Neural progenitor cell (in vitro differentiated cells): ENCODE measurements at regions not wholly inside any gene's neighbourhood (a gene's known extent, or its start where the extent isn't known, plus 50 kb on each side); places are given as distances from the start of the nearest gene placed in this dataset.

Experiments
- DNase-seq: peaks from one replicate; pipeline ENCODE4 v3.0.0-alpha.2; 2016; ENCODE audit warnings: low spot score
- H2AFZ ChIP-seq: fragments of 200-600 bp; sonication (generic); replicated peaks from 2 replicates; pipeline ENCODE4 v1.6.1; 2016; ENCODE audit warnings: antibody characterized with exemption
- H3F3A ChIP-seq: fragments of 200-600 bp; sonication (generic); 2 replicates; pipeline ENCODE4 v1.6.1; 2016; ENCODE audit warnings: antibody characterized with exemption, low read depth
- H3K27ac ChIP-seq: fragments of 200-600 bp; sonication (generic); 2 replicates; pipeline ENCODE4 v1.5.1; 2016; ENCODE audit warnings: mild to moderate bottlenecking
- H3K27me3 ChIP-seq: fragments of 200-600 bp; sonication (generic); 2 replicates; pipeline ENCODE4 v1.6.1; 2016; ENCODE audit warnings: mild to moderate bottlenecking, moderate library complexity
- H3K36me3 ChIP-seq: fragments of 200-600 bp; sonication (generic); 2 replicates; pipeline ENCODE4 v1.5.1; 2016
- H3K4me1 ChIP-seq: fragments of 200-600 bp; sonication (generic); 2 replicates; pipeline ENCODE4 v1.6.1; 2016; ENCODE audit warnings: mixed run types
- H3K4me2 ChIP-seq: fragments of 200-600 bp; sonication (generic); 2 replicates; pipeline ENCODE4 v1.6.1; 2016
- H3K4me3 ChIP-seq: fragments of 200-600 bp; sonication (generic); 2 replicates; pipeline ENCODE4 v1.5.1; 2016
- H3K79me2 ChIP-seq: fragments of 200-600 bp; sonication (generic); 2 replicates; pipeline ENCODE4 v1.6.1; 2016; ENCODE audit warnings: low read depth
- H3K9ac ChIP-seq: fragments of 200-600 bp; sonication (generic); 2 replicates; pipeline ENCODE4 v1.6.1; 2016
- H3K9me3 ChIP-seq: fragments of 200-600 bp; sonication (generic); 2 replicates; pipeline ENCODE4 v1.5.1; 2016; ENCODE audit warnings: low read depth
- H4K20me1 ChIP-seq: fragments of 200-600 bp; sonication (generic); 2 replicates; pipeline ENCODE4 v1.6.1; 2016; ENCODE audit warnings: low read depth
- H3K27ac Mint-ChIP-seq: 3 replicates; pipeline ENCODE4 v1.8.0; 2021; ENCODE audit warnings: mixed read lengths
- H3K27me3 Mint-ChIP-seq: 2 replicates; pipeline ENCODE4 v1.8.0; 2022; ENCODE audit warnings: low read depth, mild to moderate bottlenecking, inconsistent platforms, moderate library complexity, mixed read lengths; ENCODE audit not compliant: insufficient read depth
- H3K36me3 Mint-ChIP-seq: 3 replicates; pipeline ENCODE4 v1.8.0; 2021; ENCODE audit warnings: mixed read lengths
- H3K4me1 Mint-ChIP-seq: 3 replicates; pipeline ENCODE4 v1.8.0; 2021; ENCODE audit warnings: mixed read lengths
- H3K4me3 Mint-ChIP-seq: 3 replicates; pipeline ENCODE4 v1.8.0; 2021; ENCODE audit warnings: mild to moderate bottlenecking, moderate library complexity, mixed read lengths
- H3K9me3 Mint-ChIP-seq: 3 replicates; pipeline ENCODE4 v1.8.0; 2020; ENCODE audit warnings: mixed read lengths
- EZH2 ChIP-seq: fragments of 200-600 bp; sonication (generic); IDR thresholded peaks from 2 replicates; pipeline ENCODE4 v1.6.1; 2017; ENCODE audit warnings: antibody characterized with exemption, mild to moderate bottlenecking, moderate library complexity
- EZH2phosphoT487 ChIP-seq: fragments of 200-600 bp; sonication (generic); IDR thresholded peaks from 2 replicates; pipeline ENCODE4 v1.6.1; 2017; ENCODE audit warnings: antibody characterized with exemption
- TF ChIP-seq, protein P1 (sequence below): fragments of 200-600 bp; sonication (generic); IDR thresholded peaks from 2 replicates; pipeline ENCODE4 v1.5.1; 2017; ENCODE audit warnings: antibody characterized with exemption, mild to moderate bottlenecking

DNA sequence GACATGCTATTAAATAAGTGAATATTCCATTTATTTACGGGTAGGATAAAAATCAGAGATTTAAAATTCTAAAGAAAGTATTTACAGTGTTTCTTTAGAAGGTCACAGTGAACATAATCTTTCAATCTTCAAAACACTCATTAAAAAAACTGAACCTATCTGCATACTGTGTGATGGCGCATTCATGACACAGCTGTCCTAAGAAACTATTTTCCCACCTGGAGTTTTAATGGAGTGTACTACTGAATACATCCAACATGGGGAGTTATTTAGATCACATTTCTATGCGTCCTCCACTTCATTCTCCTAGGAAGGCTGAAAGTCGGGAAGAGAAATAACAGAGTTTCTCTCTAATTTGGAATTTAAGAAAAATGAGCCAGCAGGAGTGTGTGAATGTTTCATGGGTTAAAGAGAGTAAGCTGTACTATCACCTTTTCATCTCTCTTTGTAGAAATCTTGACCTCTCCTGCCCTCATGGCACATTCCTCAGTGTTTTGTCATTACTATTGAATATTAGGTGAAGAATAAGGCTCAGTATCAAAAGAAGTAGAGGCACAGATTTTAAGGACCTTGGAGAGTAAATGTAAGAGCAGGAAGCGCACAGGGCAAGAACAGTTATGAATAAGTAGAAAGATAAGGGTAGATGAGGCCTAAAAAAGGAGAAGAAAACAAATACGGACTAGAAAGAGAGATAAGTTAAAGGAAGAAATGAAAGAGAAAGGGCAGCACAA is 551.2 kb upstream of the TUSC1 start:
- Mint-ChIP-seq H3K4me3 (no peak overlapping the region), H3K9me3 (no peaks in the 10 kb centered on the region), H3K4me1 (no peaks in the 10 kb centered on the region), H3K27me3 (no peaks in the 10 kb centered on the region), H3K27ac (no peak overlapping the region), H3K36me3 (no peaks in the 10 kb centered on the region)
- H3F3A ChIP-seq: no peaks in the 10 kb centered on the region
- H3K4me1 ChIP-seq: no peaks in the 10 kb centered on the region
- no peak overlapping the region for H2AFZ ChIP-seq
- TF ChIP-seq EZH2phosphoT487 (no peak), EZH2 (no peak)
- TF ChIP-seq, protein P1, sequence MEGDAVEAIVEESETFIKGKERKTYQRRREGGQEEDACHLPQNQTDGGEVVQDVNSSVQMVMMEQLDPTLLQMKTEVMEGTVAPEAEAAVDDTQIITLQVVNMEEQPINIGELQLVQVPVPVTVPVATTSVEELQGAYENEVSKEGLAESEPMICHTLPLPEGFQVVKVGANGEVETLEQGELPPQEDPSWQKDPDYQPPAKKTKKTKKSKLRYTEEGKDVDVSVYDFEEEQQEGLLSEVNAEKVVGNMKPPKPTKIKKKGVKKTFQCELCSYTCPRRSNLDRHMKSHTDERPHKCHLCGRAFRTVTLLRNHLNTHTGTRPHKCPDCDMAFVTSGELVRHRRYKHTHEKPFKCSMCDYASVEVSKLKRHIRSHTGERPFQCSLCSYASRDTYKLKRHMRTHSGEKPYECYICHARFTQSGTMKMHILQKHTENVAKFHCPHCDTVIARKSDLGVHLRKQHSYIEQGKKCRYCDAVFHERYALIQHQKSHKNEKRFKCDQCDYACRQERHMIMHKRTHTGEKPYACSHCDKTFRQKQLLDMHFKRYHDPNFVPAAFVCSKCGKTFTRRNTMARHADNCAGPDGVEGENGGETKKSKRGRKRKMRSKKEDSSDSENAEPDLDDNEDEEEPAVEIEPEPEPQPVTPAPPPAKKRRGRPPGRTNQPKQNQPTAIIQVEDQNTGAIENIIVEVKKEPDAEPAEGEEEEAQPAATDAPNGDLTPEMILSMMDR: no peak
- no peaks in the 10 kb centered on the region for H3K79me2 ChIP-seq
- no peaks in the 10 kb centered on the region for H3K9me3 ChIP-seq
- no peak overlapping the region for H3K9ac ChIP-seq
- H3K27me3 ChIP-seq: no peaks in the 10 kb centered on the region
- no peaks in the 10 kb centered on the region for H4K20me1 ChIP-seq
- H3K4me3 ChIP-seq: no peak overlapping the region
- H3K4me2 ChIP-seq: no peak overlapping the region
- DNase-seq: no peak
- no peak overlapping the region for H3K27ac ChIP-seq
- H3K36me3 ChIP-seq: no peaks in the 10 kb centered on the region

DNA sequence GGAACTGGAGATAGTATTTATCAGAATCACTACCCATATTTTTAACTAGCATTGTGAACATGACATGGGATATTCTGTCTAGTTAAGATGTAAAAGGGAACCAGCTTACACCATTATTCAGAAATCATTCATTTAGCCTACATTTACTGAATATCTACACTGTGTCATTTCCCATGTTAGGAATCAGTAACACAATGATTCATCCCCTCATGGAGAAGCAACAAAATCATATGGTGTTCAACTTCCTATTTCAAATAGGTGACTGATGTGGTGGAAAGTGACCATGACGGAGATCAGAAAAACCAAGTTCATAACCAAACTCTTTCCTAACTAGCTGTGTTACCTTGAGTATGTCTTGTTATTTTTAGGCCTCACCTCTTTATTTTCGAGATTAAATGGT is 550.0 kb upstream of the TUSC1 start:
- Mint-ChIP-seq H3K36me3 (no peaks in the 10 kb centered on the region), H3K27ac (no peak overlapping the region), H3K9me3 (no peaks in the 10 kb centered on the region), H3K27me3 (no peaks in the 10 kb centered on the region), H3K4me1 (no peaks in the 10 kb centered on the region), H3K4me3 (no peak overlapping the region)
- no peaks in the 10 kb centered on the region for H3F3A ChIP-seq
- H3K27me3 ChIP-seq: no peaks in the 10 kb centered on the region
- no peaks in the 10 kb centered on the region for H3K79me2 ChIP-seq
- H3K4me3 ChIP-seq: no peak overlapping the region
- H4K20me1 ChIP-seq: no peaks in the 10 kb centered on the region
- H3K9ac ChIP-seq: no peak overlapping the region
- no peak overlapping the region for H2AFZ ChIP-seq
- H3K9me3 ChIP-seq: no peaks in the 10 kb centered on the region
- no peaks in the 10 kb centered on the region for H3K4me1 ChIP-seq
- TF ChIP-seq EZH2: no peak
- no peak for TF ChIP-seq EZH2phosphoT487
- TF ChIP-seq, protein P1: no peak
- no peak for DNase-seq
- no peak overlapping the region for H3K4me2 ChIP-seq
- no peaks in the 10 kb centered on the region for H3K36me3 ChIP-seq
- H3K27ac ChIP-seq: no peak overlapping the region

DNA sequence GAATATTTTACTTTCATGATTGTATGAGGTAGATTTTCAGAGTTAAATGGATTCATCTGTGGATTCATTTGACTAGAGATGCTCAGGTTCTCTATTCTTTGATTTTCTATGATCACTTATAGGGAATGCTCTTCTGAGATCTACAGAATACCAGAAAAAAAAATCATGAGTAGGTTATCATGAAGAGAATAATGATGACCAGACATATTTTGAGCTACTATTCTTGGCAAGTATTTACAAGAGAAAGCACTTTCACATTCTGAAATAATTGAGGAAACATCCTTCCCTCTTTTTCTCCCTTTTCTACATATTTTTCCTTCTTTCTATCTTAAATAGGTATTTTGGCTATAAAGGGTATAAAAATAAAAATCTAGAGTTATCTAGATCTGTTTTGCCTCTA is 543.0 kb upstream of the TUSC1 start:
- no peaks in the 10 kb centered on the region for H3K9me3 ChIP-seq

More for the DNA sequence above, 543.0 kb upstream of the TUSC1 start:
- Histone ChIP-seq H3K27me3 (no peaks in the 10 kb centered on the region), H4K20me1 (no peaks in the 10 kb centered on the region), H3K36me3 (no peaks in the 10 kb centered on the region), H3F3A (no peaks in the 10 kb centered on the region), H3K4me2 (no peak overlapping the region), H2AFZ (no peak overlapping the region), H3K27ac (no peak overlapping the region), H3K9ac (no peak overlapping the region), H3K4me1 (no peaks in the 10 kb centered on the region), H3K79me2 (no peaks in the 10 kb centered on the region), H3K4me3 (no peak overlapping the region)
- Mint-ChIP-seq H3K27me3 (no peaks in the 10 kb centered on the region), H3K36me3 (no peaks in the 10 kb centered on the region), H3K27ac (no peak overlapping the region), H3K9me3 (peaks cover 2% of the 10 kb centered on the region), H3K4me1 (no peaks in the 10 kb centered on the region), H3K4me3 (no peak overlapping the region)
- TF ChIP-seq EZH2 (no peak), EZH2phosphoT487 (no peak)
- TF ChIP-seq, protein P1: no peak
- no peak for DNase-seq
